ENCODE measurements at regions not wholly inside any gene's neighbourhood (a gene's known extent, or its start where the extent isn't known, plus 50 kb on each side); places are given as distances from the start of the nearest gene placed in this dataset.

DNA sequence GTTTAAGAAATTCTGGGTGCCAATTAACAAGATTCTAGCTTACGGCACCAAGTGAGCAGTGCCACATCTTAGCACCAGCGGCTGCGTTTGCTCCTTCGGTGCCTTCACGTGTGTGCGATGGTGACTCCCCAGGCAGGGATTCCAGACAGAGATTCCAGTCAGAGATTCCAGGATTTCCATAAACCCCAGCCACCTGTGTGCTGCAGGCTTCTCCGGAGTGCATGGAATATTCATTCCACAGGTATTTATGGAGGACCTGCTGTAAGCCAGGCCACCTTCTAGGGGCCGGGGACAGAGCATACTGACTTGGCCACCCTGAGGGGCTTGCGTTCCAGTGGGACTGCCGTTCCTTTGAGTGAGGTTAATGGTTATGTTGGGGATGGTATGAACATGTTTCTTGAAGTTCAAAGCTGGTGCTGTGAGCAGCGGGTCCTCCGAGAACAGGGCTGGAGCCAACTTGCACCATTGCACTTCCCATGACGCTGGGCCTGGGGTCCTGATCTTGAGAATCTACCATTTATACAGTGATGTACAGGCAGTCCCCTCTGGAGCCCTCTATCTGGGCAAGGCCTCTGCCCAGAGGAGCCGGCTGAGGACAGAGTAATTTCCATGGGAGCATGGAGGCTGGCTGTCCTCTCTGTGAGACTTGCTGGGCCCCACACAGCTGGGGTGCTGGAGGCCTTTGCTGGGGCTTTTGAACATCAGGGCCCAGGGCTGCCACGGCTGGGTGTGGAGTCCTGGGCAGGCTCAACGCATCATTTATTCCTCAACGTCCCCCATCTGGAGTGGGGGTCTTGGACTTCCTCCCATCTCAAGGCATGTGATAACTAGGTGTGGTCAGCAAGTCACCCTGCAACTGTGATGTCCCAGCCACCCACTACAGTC, 58.8 kb upstream of the AJAP1 start:
- H3K27ac ChIP-seq: no peak overlapping the region
- intact Hi-C loops (cut with DNase I): no loop called here
- DNase-seq: no peak
- no peaks in the 10 kb centered on the region for H3K9me3 ChIP-seq
- H3K4me3 ChIP-seq: no peak overlapping the region
- H3K4me1 ChIP-seq: no peaks in the 10 kb centered on the region
- no peaks in the 10 kb centered on the region for H3K27me3 ChIP-seq
- no peaks in the 10 kb centered on the region for H3K36me3 ChIP-seq
- TF ChIP-seq CTCF (IDR thresholded peaks at IDR 0.05): no peak
- no peak for ATAC-seq

DNA sequence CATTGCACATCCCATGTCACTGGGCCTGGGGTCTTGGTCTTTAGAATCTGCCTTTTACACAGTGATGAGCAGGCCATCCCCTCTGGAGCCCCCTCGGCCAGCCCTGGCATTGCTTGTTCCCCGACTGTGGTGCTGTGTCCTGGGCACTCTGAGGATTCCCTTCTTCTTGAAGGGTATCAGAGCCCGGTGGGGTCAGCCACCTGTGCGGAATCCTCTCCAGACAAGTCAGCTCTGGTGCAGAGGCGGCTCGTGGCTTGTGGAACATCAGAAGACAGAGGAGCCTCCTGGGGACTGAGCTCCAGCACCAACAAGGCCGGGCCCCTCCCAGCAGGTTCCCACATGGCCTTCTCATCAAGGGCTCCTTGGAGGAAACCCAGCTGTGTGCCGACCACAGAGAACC, 57.9 kb upstream of the AJAP1 start:
- TF ChIP-seq CTCF (IDR thresholded peaks at IDR 0.05): no peak
- no peaks in the 10 kb centered on the region for H3K4me1 ChIP-seq
- no peaks in the 10 kb centered on the region for H3K9me3 ChIP-seq
- no peak overlapping the region for H3K27ac ChIP-seq
- no peaks in the 10 kb centered on the region for H3K36me3 ChIP-seq
- peaks cover 4% of the 10 kb centered on the region for H3K27me3 ChIP-seq
- ATAC-seq (no peak), DNase-seq (no peak)
- intact Hi-C loops (cut with DNase I): no loop called here
- no peak overlapping the region for H3K4me3 ChIP-seq

- intact Hi-C loops (cut with DNase I): no loop called here
- DNase-seq (no peak), ATAC-seq (no peak)
- Histone ChIP-seq H3K27me3 (peaks cover 7% of the 10 kb centered on the region), H3K4me1 (no peaks in the 10 kb centered on the region), H3K9me3 (no peaks in the 10 kb centered on the region), H3K27ac (no peak overlapping the region), H3K4me3 (no peak overlapping the region), H3K36me3 (no peaks in the 10 kb centered on the region)
- no peak for TF ChIP-seq CTCF (IDR thresholded peaks at IDR 0.05)
Observed at GRCh38 chr1:4597020-4597419, 57.4 kb upstream of the AJAP1 start.

GRCh38 chr1:4598561-4598960, 55.8 kb upstream of the AJAP1 start:
- Histone ChIP-seq H3K36me3 (no peaks in the 10 kb centered on the region), H3K27me3 (peaks cover 12% of the 10 kb centered on the region), H3K9me3 (no peaks in the 10 kb centered on the region), H3K27ac (no peak overlapping the region), H3K4me1 (no peaks in the 10 kb centered on the region), H3K4me3 (no peak overlapping the region)
- intact Hi-C loops (cut with DNase I): no loop called here
- ATAC-seq: no peak
- TF ChIP-seq CTCF (IDR thresholded peaks at IDR 0.05): no peak
- no peak for DNase-seq

GRCh38 chr1:4599521-4599920, 54.9 kb upstream of the AJAP1 start:
- intact Hi-C loops (cut with DNase I): no loop called here
- H3K36me3 ChIP-seq: no peaks in the 10 kb centered on the region
- H3K4me1 ChIP-seq: no peaks in the 10 kb centered on the region
- DNase-seq (no peak), ATAC-seq (peak; percentile 6)
- H3K4me3 ChIP-seq: no peak overlapping the region
- no peak overlapping the region for H3K27ac ChIP-seq
- H3K9me3 ChIP-seq: no peaks in the 10 kb centered on the region
- TF ChIP-seq CTCF (IDR thresholded peaks at IDR 0.05): no peak
- peaks cover 20% of the 10 kb centered on the region for H3K27me3 ChIP-seq
